ENCODE measurements at regions not wholly inside any gene's neighbourhood (a gene's known extent, or its start where the extent isn't known, plus 50 kb on each side); places are given as distances from the start of the nearest gene placed in this dataset.
"Not testable (repeated sequence)": the region's sequence is repeated elsewhere in the genome, so short reads cannot be mapped to it uniquely, and the experiment has no call there.

DNA sequence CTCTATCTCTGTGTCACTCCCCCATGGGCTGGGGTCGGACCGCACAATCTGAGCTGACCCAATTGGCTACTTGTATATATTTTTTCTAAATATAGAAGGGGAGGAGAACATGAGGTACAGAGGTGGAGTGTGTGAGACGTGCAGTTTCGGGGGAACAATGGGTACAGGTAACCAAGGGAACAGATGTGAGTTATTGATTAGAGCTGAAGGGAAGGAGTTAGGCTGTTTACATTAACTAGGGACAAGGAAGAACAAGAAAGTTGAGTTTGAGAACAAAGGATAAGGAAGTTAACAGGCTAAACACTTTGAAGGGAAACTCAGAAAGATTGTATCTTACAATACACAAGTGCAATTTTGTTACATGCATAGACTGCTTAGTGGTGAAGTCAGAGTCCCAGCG, 601.2 kb downstream of the VGLL3 start:
- TF ChIP-seq, protein P1, sequence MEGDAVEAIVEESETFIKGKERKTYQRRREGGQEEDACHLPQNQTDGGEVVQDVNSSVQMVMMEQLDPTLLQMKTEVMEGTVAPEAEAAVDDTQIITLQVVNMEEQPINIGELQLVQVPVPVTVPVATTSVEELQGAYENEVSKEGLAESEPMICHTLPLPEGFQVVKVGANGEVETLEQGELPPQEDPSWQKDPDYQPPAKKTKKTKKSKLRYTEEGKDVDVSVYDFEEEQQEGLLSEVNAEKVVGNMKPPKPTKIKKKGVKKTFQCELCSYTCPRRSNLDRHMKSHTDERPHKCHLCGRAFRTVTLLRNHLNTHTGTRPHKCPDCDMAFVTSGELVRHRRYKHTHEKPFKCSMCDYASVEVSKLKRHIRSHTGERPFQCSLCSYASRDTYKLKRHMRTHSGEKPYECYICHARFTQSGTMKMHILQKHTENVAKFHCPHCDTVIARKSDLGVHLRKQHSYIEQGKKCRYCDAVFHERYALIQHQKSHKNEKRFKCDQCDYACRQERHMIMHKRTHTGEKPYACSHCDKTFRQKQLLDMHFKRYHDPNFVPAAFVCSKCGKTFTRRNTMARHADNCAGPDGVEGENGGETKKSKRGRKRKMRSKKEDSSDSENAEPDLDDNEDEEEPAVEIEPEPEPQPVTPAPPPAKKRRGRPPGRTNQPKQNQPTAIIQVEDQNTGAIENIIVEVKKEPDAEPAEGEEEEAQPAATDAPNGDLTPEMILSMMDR (IDR thresholded peaks at IDR 0.05): not testable (repeated sequence)
- not testable (repeated sequence) for TF ChIP-seq EP300 (IDR thresholded peaks at IDR 0.05; ENCODE audit: low read depth); POLR2AphosphoS5 (IDR thresholded peaks at IDR 0.05)

Data from transverse colon (tissue), 4 donors.